Small intestine (tissue), 7 donors: ENCODE measurements at regions not wholly inside any gene's neighbourhood (a gene's known extent, or its start where the extent isn't known, plus 50 kb on each side); places are given as distances from the start of the nearest gene placed in this dataset.

Experiments
- DNase-seq, 2 donors: peaks; one replicate each; pipeline versions ENCODE4 v3.0.0 to v3.0.0-alpha.2; 2013
- FAIRE-seq: peaks from 2 replicates; lab custom pipeline; 2012; peaks lifted over from hg19 to GRCh38; lab: Jason Lieb, UNC
- H3K27ac ChIP-seq, 3 donors: one replicate each; pipeline ENCODE4 v1.5.1; 2013; ENCODE audit warnings: low read length in 2 of 3, mild to moderate bottlenecking in 2 of 3, control low read depth in 1 of 3, inconsistent platforms in 1 of 3, low read depth in 1 of 3, moderate library complexity in 1 of 3
- H3K27me3 ChIP-seq, 3 donors: one replicate each; pipeline ENCODE4 v1.6.1; 2013; ENCODE audit warnings: low read length in 3 of 3, inconsistent platforms in 1 of 3; ENCODE audit not compliant: control insufficient read depth in 3 of 3, insufficient read depth in 3 of 3
- H3K36me3 ChIP-seq, 3 donors: one replicate each; pipeline ENCODE4 v1.6.1; 2013; ENCODE audit warnings: low read length in 3 of 3, inconsistent platforms in 1 of 3, low read depth in 1 of 3, mild to moderate bottlenecking in 1 of 3, moderate library complexity in 1 of 3; ENCODE audit not compliant: control insufficient read depth in 3 of 3, insufficient read depth in 2 of 3
- H3K4me1 ChIP-seq, 3 donors: one replicate each; pipeline ENCODE4 v1.6.1; 2013; ENCODE audit warnings: low read length in 2 of 3, inconsistent platforms in 1 of 3, low read depth in 1 of 3, mild to moderate bottlenecking in 1 of 3, moderate library complexity in 1 of 3; ENCODE audit not compliant: control insufficient read depth in 3 of 3, insufficient read depth in 2 of 3
- H3K4me3 ChIP-seq, 3 donors: one replicate each; pipeline ENCODE4 v1.5.1; 2013; ENCODE audit warnings: low read length in 3 of 3, control low read depth in 1 of 3, inconsistent platforms in 1 of 3, low read depth in 1 of 3, mild to moderate bottlenecking in 1 of 3, moderate library complexity in 1 of 3
- H3K9me3 ChIP-seq, 2 donors: one replicate each; pipeline ENCODE4 v1.6.1; 2013; ENCODE audit warnings: low read depth in 1 of 2, low read length in 1 of 2; ENCODE audit not compliant: control insufficient read depth in 2 of 2, insufficient read depth in 1 of 2
- WGBS, 3 donors: extraction: QIAGEN DNeasy Blood & Tissue Kit; methylation state at CpG; one replicate each; pipeline ENCODE4 v1.1.7; 2013; 5-methylcytosine and 5-hydroxymethylcytosine counted together
- donor health status: healthy with polysubstance abuse.
- donor health status: control.
- donor health status: control.
- donor health status: Bipolar disorder and iron deficiency.
- donor health status: healthy.

DNA sequence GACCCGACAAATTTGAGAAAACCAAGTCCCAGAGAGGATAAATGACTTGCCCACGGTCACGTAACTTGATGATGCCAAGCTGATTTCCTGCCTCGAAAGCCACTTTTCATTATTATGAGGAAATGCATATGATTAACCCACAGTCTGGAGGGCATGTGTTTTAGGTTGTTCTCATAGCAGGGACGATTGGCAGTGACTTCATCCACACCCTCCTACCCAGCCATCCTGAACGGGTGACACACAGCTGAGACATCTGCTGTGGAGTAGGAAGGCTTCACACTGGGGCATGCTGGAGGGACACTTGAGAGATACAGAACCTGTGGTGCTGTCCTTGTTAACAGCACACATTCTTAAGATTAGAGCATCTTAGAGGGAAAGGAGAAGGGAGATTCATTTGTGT, 65.4 kb upstream of the WDFY2 start:
- DNase-seq, result no peak
- no peaks in the 10 kb centered on the region for H3K27me3 ChIP-seq
- no peaks in the 10 kb centered on the region for H3K36me3 ChIP-seq
- 73 to 82% (median 73%) methylated on average over 6 of the region's 6 CpGs for WGBS, 3 donors
- H3K9me3 ChIP-seq, result no peaks in the 10 kb centered on the region
- H3K4me3 ChIP-seq, result no peak overlapping the region
- FAIRE-seq, result no peak
- no peaks in the 10 kb centered on the region for H3K4me1 ChIP-seq
- no peak overlapping the region for H3K27ac ChIP-seq

DNA sequence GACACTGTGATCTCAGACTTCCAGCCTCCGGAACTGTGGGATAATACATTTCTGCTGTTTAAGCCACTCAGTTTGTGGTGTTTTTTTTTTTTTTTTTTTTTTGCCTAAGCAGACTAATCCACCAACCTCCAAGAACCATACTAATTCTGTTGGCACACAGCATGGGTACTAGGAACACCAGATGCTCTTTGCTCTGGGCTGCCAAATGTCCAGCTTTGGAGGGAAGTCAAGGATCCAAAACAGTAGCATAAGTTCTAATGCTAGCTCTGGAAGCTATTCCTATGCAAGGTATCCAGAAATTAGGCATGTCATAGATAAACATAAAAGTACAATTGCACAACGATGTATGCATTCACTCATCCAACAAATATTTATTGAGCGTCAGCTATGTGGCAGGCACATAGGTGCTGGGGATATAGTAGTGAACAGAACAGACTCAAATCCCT, 64.5 kb upstream of the WDFY2 start:
- Histone ChIP-seq H3K27me3 (no peaks in the 10 kb centered on the region), H3K4me1 (no peaks in the 10 kb centered on the region), H3K36me3 (no peaks in the 10 kb centered on the region), H3K9me3 (no peaks in the 10 kb centered on the region), H3K4me3 (no peak overlapping the region), H3K27ac (no peak overlapping the region)
- no peak for DNase-seq
- FAIRE-seq, result no peak
- WGBS, 3 donors, result 79 to 87% (median 82%) methylated on average over 3 of the region's 3 CpGs

DNA sequence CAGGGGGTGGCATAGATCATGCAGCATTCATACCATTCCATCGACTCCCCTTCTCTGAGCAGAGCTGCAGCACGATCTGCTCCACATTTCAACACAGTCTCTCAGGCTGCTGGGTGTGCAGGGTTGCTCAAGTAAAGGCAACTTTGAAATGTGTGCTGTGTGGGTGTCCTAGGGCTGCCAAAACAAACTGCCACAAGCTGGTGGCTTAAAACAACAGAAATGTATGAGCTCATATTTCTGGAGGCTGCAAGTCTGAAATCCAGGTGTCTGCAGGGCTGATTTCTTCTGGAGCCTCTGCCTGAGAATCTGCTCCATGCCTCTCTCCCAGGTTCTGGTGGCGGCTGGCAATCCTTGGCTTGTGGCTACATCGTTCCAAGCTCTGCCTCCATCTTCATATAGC, 63.7 kb upstream of the WDFY2 start:
- no peaks in the 10 kb centered on the region for H3K4me1 ChIP-seq
- no peaks in the 10 kb centered on the region for H3K27me3 ChIP-seq
- FAIRE-seq (no peak), DNase-seq (no peak)
- H3K36me3 ChIP-seq, result no peaks in the 10 kb centered on the region
- 84 to 92% (median 85%) methylated on average over 4 of the region's 4 CpGs for WGBS, 3 donors
- H3K9me3 ChIP-seq, result no peaks in the 10 kb centered on the region
- H3K4me3 ChIP-seq, result no peak overlapping the region
- no peak overlapping the region for H3K27ac ChIP-seq

DNA sequence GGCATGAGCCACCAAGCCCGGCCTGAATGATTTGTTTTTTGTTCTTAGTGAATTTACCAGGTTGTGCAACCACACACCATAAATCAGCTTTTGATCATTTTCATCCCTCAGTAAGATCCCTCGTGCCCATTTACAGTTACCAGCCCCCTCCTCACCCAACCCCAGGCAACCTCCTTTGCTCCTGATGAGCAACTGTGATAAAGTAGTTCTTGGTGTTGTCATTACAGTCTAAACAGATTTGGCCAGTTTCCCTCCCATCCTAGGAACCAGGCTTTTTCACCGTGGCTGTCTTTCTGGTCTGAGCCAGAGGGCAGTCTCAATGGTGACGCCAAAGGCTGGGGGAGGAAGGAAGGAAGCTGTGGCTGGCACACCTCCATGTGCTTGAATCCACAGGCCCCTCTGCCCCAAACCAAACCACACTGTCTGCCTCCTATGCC, 61.2 kb upstream of the WDFY2 start:
- H3K27me3 ChIP-seq, result no peaks in the 10 kb centered on the region
- H3K4me3 ChIP-seq, result no peak overlapping the region
- no peaks in the 10 kb centered on the region for H3K4me1 ChIP-seq
- FAIRE-seq (no peak), DNase-seq (no peak)
- no peaks in the 10 kb centered on the region for H3K9me3 ChIP-seq
- 43 to 53% (median 53%) methylated on average over 4 of the region's 4 CpGs for WGBS, 3 donors
- H3K27ac ChIP-seq, result no peak overlapping the region
- H3K36me3 ChIP-seq, result no peaks in the 10 kb centered on the region

DNA sequence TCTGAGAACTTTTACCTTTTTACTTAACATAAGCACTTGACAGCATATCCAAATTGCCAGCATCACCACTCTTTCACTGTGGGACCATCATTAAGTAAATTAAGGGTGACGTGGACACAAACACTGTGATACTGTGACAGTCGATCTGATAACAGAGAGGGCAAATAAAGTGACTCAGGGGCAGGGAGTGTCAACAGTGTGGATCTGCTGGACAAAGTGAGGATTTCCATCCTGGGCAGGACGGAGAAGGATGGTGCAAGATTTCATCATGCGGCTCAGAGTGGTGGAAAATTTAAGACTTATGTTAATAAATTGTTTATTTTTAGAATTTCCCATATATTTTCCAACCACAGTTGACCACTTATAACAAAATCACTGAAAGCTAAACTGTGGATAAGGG, 60.0 kb upstream of the WDFY2 start:
- Histone ChIP-seq H3K27me3 (no peaks in the 10 kb centered on the region), H3K36me3 (no peaks in the 10 kb centered on the region), H3K9me3 (no peaks in the 10 kb centered on the region), H3K27ac (no peak overlapping the region), H3K4me3 (no peak overlapping the region), H3K4me1 (no peaks in the 10 kb centered on the region)
- FAIRE-seq (no peak), DNase-seq (no peak)
- WGBS, 3 donors, result 49 to 63% (median 56%) methylated on average over 4 of the region's 4 CpGs

DNA sequence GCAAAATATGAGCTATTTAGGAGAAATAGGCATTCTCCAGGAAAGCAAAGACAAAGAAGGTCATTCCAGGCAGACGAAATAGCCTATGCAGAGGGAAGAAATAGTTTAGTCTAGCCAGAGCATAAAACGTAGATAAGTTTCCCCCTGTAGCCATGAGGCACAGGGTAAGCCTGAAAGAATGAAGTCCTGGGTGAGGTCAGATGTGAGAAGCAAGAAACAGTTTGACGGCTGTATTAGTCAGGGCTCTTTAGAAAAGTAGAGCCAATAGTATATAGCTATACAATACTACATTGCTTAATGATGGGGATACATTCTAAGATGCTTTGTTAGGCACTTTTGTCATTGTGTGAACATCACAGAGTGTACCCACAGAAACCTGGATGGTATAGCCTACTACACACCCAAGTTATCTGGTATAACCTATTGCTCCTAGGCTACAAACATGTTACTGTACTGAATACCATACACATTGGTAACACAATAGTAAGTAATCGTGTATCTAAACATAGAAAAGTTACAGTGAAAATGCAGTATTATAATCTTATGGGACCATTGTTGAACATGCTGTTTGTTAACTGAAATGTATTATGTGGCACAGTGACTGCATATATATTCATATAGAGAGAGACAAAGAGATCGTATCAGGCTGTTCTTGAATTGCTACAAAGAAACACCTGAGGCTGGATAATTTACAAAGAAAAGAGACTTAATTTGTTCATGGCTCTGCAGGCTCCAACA, 59.3 kb upstream of the WDFY2 start:
- FAIRE-seq, result no peak
- no peak overlapping the region for H3K27ac ChIP-seq

DNA sequence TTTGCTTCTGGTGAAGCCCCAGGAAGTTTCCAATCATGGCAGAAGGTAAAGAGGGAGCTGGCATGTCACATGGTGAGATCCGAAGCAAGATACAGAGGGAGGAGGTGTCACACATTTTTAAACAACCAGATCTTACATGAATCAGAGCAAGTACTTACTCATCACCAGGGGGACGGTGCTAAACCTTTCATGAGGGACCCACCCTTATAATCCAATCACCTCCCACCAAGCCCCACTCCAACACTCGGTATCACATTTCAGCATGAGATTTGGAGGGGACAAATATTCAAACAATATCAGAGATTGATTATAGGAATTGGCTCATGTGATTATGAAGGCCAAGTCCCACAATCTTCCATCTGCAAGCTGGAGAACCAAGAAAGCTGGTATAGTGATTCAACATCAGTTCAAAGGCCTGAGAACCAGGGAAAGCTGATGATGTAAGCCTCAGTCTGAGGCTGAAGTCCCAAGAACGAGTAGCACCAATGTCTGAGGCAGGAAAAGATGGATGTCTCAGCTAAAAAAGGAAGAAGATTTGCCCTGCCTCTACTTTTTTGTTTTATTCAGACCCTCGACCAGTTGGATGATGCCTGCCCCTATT, 58.6 kb upstream of the WDFY2 start:
- no peak overlapping the region for H3K4me3 ChIP-seq
- no peaks in the 10 kb centered on the region for H3K36me3 ChIP-seq
- no peak for DNase-seq
- no peaks in the 10 kb centered on the region for H3K27me3 ChIP-seq
- no peaks in the 10 kb centered on the region for H3K4me1 ChIP-seq
- no peak for FAIRE-seq
- no peaks in the 10 kb centered on the region for H3K9me3 ChIP-seq
- H3K27ac ChIP-seq, result no peak overlapping the region
- 65 to 78% (median 76%) methylated on average over 5 of the region's 5 CpGs for WGBS, 3 donors

More for the DNA sequence above, 59.3 kb upstream of the WDFY2 start:
- Histone ChIP-seq H3K27me3 (no peaks in the 10 kb centered on the region), H3K9me3 (no peaks in the 10 kb centered on the region), H3K4me3 (no peak overlapping the region), H3K36me3 (no peaks in the 10 kb centered on the region), H3K4me1 (no peaks in the 10 kb centered on the region)
- 87 to 90% (median 87%) methylated on average over 5 of the region's 5 CpGs for WGBS, 3 donors
- no peak for DNase-seq

DNA sequence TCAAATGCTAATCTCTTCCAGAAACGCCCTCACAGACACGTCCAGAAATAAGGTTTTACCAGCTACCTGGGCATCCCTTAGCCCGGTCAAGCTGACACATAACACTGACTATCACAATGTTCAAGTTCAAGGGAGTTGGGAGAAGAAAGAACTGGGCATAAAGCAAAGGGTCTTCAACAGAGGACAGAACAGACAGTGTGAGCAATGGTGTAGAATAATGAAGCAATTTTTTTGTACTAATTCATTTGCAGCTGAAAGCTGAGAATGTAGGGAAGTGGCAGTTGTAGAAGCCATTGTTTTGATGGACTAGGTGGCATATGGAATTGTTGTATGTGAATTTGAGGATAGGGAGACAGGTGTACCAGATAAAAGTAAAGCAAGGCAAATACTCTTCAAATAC, 58.1 kb upstream of the WDFY2 start:
- Histone ChIP-seq H3K9me3 (no peaks in the 10 kb centered on the region), H3K4me3 (no peak overlapping the region), H3K4me1 (no peaks in the 10 kb centered on the region), H3K27ac (no peak overlapping the region), H3K27me3 (no peaks in the 10 kb centered on the region), H3K36me3 (no peaks in the 10 kb centered on the region)
- no peak for FAIRE-seq
- DNase-seq, result no peak
- WGBS, 3 donors, result 83 to 90% (median 87%) methylated on average over 3 of the region's 3 CpGs
